Natural killer cell (primary cell): ENCODE measurements at regions not wholly inside any gene's neighbourhood (a gene's known extent, or its start where the extent isn't known, plus 50 kb on each side); places are given as distances from the start of the nearest gene placed in this dataset.

Experiments used
- ATAC-seq, 3 donors: fragments of 150-1000 bp in 2 of 3; fragments of 200-7000 bp in 1 of 3; cut with Tn5 transposase; 1 replicate in 1 of 3; 2 replicates in 2 of 3; pipeline ENCODE4 v1.10.0; 2021; ENCODE audit warnings: mild to moderate bottlenecking in 2 of 3, moderate library complexity in 2 of 3
- DNase-seq, 2 donors: peaks; one replicate each; pipeline versions ENCODE4 v3.0.0 to v3.0.0-alpha.2; 2013 to 2021; ENCODE audit warnings: mixed read lengths in 1 of 2
- H3K27ac ChIP-seq: one replicate; pipeline ENCODE4 v1.5.1; 2013; ENCODE audit warnings: mild to moderate bottlenecking, low read length
- H3K27me3 ChIP-seq: one replicate; pipeline ENCODE4 v1.6.1; 2013; ENCODE audit warnings: low read length; ENCODE audit not compliant: control insufficient read depth, insufficient read depth
- H3K36me3 ChIP-seq: one replicate; pipeline ENCODE4 v1.6.1; 2013; ENCODE audit warnings: low read length; ENCODE audit not compliant: control insufficient read depth, insufficient read depth
- H3K4me1 ChIP-seq: one replicate; pipeline ENCODE4 v1.6.1; 2013; ENCODE audit warnings: low read length; ENCODE audit not compliant: control insufficient read depth, insufficient read depth
- H3K4me3 ChIP-seq: one replicate; pipeline ENCODE4 v1.5.1; 2013; ENCODE audit warnings: low read length
- H3K9me3 ChIP-seq: one replicate; pipeline ENCODE4 v1.6.1; 2013; ENCODE audit warnings: low read length; ENCODE audit not compliant: control insufficient read depth, insufficient read depth
- H3K27ac Mint-ChIP-seq, 2 donors: one replicate each; pipeline ENCODE4 v1.8.0; 2022; ENCODE audit warnings: mild to moderate bottlenecking in 2 of 2, mixed read lengths in 2 of 2, moderate library complexity in 1 of 2
- H3K27me3 Mint-ChIP-seq, 2 donors: one replicate each; pipeline ENCODE4 v1.8.0; 2022; ENCODE audit warnings: low read depth in 2 of 2, mixed read lengths in 2 of 2
- H3K36me3 Mint-ChIP-seq: one replicate; pipeline ENCODE4 v1.8.0; 2022; ENCODE audit warnings: mixed read lengths
- H3K4me1 Mint-ChIP-seq, 2 donors: one replicate each; pipeline ENCODE4 v1.8.0; 2022; ENCODE audit warnings: mixed read lengths in 2 of 2
- H3K4me3 Mint-ChIP-seq: one replicate; pipeline ENCODE4 v1.8.0; 2022; ENCODE audit warnings: mild to moderate bottlenecking, moderate library complexity, mixed read lengths
- H3K9me3 Mint-ChIP-seq, 2 donors: one replicate each; pipeline ENCODE4 v1.8.0; 2022; ENCODE audit warnings: mixed read lengths in 2 of 2
- WGBS: methylation state at CpG from one replicate; pipeline ENCODE4 v1.1.7; 2013; ENCODE audit warnings: missing lambda C conversion rate; ENCODE audit not compliant: insufficient coverage; 5-methylcytosine and 5-hydroxymethylcytosine counted together
- intact Hi-C: fragments of 100-400 bp; cut with micrococcal nuclease; formaldehyde crosslinking; loops from one replicate; pipeline ENCODE4 v1.14.2; 2022
- TF ChIP-seq, protein P1 (sequence below): fragments of 200-600 bp; IDR thresholded peaks from one replicate; pipeline ENCODE4 v1.8.0; 2022; ENCODE audit warnings: antibody characterized with exemption

DNA sequence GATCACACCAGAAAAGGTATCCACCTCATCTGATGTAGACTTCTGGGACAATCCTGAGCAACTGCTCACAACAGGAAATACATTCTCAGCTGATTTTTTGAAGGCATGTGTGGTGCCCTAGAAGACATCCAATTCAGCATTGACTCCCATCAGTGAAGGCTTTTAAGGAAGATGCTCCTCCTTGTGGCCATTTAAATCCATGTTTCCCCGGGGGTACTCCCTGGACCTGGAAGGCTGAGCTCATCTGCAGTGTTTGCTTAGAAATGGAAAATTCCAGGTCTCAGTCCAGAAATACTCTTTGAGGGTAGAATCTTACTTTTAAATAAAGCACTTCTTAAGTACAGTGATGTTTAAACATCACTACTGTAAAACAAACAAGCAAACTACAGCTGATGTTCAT is 195.5 kb upstream of the PDE10A start:
- WGBS = 50% methylated on average over 1 of the region's 1 CpG
- H3K27ac Mint-ChIP-seq = no peak overlapping the region
- Histone ChIP-seq H3K4me1 (no peaks in the 10 kb centered on the region), H3K36me3 (no peaks in the 10 kb centered on the region), H3K27me3 (peaks cover 6% of the 10 kb centered on the region), H3K9me3 (no peaks in the 10 kb centered on the region), H3K27ac (no peak overlapping the region), H3K4me3 (no peak overlapping the region)
- peaks cover 21 to 50% of the 10 kb centered on the region in 2 donors for H3K27me3 Mint-ChIP-seq
- no peak for DNase-seq
- ATAC-seq = no peak
- H3K36me3 Mint-ChIP-seq = no peaks in the 10 kb centered on the region
- no peak overlapping the region for H3K4me3 Mint-ChIP-seq
- intact Hi-C loops = no loop called here
- TF ChIP-seq, protein P1, sequence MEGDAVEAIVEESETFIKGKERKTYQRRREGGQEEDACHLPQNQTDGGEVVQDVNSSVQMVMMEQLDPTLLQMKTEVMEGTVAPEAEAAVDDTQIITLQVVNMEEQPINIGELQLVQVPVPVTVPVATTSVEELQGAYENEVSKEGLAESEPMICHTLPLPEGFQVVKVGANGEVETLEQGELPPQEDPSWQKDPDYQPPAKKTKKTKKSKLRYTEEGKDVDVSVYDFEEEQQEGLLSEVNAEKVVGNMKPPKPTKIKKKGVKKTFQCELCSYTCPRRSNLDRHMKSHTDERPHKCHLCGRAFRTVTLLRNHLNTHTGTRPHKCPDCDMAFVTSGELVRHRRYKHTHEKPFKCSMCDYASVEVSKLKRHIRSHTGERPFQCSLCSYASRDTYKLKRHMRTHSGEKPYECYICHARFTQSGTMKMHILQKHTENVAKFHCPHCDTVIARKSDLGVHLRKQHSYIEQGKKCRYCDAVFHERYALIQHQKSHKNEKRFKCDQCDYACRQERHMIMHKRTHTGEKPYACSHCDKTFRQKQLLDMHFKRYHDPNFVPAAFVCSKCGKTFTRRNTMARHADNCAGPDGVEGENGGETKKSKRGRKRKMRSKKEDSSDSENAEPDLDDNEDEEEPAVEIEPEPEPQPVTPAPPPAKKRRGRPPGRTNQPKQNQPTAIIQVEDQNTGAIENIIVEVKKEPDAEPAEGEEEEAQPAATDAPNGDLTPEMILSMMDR = no peak
- no peaks in the 10 kb centered on the region for H3K9me3 Mint-ChIP-seq
- H3K4me1 Mint-ChIP-seq = no peaks in the 10 kb centered on the region

DNA sequence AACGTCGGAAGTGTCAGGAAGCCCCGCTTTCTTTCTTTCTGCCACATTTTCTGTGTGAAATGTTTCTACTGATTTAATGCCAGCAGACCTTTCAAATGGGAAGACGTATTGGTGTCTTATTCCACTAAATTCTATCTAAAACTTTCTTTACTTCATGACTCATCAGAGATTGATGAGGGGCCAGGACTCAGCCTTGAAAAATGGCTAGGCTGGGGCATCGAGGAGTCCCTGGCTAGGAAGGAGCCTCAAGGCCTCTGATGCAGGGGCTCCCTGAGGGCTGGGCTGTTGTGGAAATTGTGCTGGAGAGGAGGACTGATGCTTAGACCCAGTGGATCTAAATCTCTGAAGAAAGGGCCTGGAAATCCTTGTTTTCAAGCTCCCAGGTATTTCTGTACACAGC is 192.8 kb upstream of the PDE10A start:
- H3K4me3 Mint-ChIP-seq = no peak overlapping the region
- no peaks in the 10 kb centered on the region for H3K4me1 ChIP-seq
- whole genome bisulfite sequencing = 85% methylated on average over 5 of the region's 5 CpGs
- H3K9me3 Mint-ChIP-seq = no peaks in the 10 kb centered on the region
- H3K27ac ChIP-seq = no peak overlapping the region
- H3K27me3 Mint-ChIP-seq = peaks cover 28 to 61% of the 10 kb centered on the region in 2 donors
- H3K4me3 ChIP-seq = no peak overlapping the region
- DNase-seq (no peak), ATAC-seq (no peak)
- no peaks in the 10 kb centered on the region for H3K36me3 ChIP-seq
- H3K4me1 Mint-ChIP-seq = no peaks in the 10 kb centered on the region
- H3K9me3 ChIP-seq = no peaks in the 10 kb centered on the region
- H3K27ac Mint-ChIP-seq = no peak overlapping the region
- H3K36me3 Mint-ChIP-seq = no peaks in the 10 kb centered on the region
- intact Hi-C loops = no loop called here
- H3K27me3 ChIP-seq = peaks cover 8% of the 10 kb centered on the region
- TF ChIP-seq, protein P1 = no peak

DNA sequence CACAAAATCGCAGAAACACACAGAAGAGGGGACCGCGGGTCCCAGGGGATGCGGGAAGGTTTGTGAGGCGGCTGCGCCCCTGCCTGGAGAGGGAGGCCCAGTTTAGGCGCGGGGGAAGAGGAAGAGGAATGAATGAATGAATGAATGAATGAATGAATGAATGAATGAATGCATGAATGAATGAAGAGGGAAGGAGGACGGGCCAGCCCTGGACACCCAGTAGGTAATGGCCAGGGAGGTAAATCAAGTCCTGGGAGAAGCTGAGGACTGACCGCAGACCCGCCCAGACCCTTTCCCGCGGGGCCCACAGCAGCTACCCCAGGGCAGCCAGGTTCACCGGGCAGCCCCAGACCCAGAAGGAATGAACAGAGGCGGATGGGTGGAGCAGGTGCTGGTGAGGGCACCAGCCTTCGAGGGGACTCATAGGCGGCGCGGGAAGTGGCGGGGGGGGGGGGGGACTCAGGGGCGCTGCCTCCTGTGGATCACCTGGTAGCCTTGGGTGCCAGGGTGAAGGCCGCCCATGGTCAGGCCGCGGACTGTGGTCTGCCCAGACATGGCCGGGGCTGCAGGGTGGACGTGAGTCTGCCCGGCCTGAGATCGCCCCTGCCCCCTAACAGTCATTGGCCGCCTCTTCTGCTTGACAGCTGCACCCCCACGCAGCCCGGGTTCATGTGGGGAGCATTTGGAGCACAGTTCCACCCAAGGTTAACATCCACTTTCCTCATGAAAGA is 192.0 kb upstream of the PDE10A start:
- H3K27me3 ChIP-seq = peaks cover 10% of the 10 kb centered on the region
- no peaks in the 10 kb centered on the region for H3K36me3 Mint-ChIP-seq
- H3K9me3 ChIP-seq = no peaks in the 10 kb centered on the region
- no peaks in the 10 kb centered on the region for H3K36me3 ChIP-seq
- no peak overlapping the region for H3K4me3 Mint-ChIP-seq
- H3K27me3 Mint-ChIP-seq = peaks cover 31 to 64% of the 10 kb centered on the region in 2 donors
- intact Hi-C loops = no loop called here
- peaks cover 3% of the 10 kb centered on the region for H3K4me1 ChIP-seq
- ATAC-seq (no peak), DNase-seq (no peak)
- H3K9me3 Mint-ChIP-seq = no peaks in the 10 kb centered on the region
- TF ChIP-seq, protein P1 = no peak
- H3K27ac ChIP-seq = no peak overlapping the region
- no peak overlapping the region for H3K4me3 ChIP-seq
- WGBS = 78% methylated on average over 31 of the region's 31 CpGs
- peaks cover 4 to 5% of the 10 kb centered on the region in 2 donors for H3K4me1 Mint-ChIP-seq
- H3K27ac Mint-ChIP-seq = no peak overlapping the region
